HG03103 (cell line): ENCODE measurements at regions not wholly inside any gene's neighbourhood (a gene's known extent, or its start where the extent isn't known, plus 50 kb on each side); places are given as distances from the start of the nearest gene placed in this dataset.
"Not testable (repeated sequence)": the region's sequence is repeated elsewhere in the genome, so short reads cannot be mapped to it uniquely, and the experiment has no call there.

Experiments used
- ATAC-seq: cut with Tn5 transposase; IDR thresholded peaks from one replicate; pipeline ENCODE4 v1.9.1; 2021; ENCODE audit warnings: low read depth; ENCODE audit not compliant: unreplicated experiment

DNA sequence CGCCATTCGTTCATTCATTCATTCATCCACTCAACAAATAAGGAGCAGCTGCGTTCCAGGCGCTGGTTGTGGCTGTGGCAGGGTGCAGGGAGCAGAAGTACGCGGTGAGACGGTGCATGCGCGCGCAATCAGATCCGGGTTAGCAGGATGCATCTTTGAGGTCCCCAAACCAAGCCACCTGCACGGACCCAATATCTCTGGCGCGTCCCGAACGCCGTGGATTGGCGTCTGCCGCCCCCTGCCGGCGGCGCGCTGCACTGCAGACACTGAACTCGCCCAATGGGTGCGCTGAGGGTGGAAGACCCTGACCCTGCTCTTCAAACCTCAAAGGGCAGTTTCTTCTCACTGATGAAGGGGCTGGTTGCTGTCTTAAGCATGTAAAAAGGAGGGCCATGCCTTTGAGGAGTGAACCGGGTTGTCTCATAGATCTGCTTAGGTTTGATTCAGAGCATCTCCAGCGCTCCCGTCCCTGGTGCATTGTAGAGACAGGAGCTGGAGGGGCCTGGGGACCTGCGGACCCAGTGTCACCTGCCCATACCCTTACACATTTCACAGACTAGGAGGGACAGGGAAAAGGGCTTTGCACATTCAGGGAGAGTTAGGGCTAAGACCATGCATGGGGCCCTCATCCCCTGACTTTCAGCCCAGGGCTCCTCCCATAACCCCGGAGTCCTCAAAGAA is 102.5 kb downstream of the RAMP3 start:
- ATAC-seq: peak; percentile 53

GRCh38 chr7:45267262-45267661 is 109.7 kb downstream of the RAMP3 start:
- ATAC-seq: no peak

DNA sequence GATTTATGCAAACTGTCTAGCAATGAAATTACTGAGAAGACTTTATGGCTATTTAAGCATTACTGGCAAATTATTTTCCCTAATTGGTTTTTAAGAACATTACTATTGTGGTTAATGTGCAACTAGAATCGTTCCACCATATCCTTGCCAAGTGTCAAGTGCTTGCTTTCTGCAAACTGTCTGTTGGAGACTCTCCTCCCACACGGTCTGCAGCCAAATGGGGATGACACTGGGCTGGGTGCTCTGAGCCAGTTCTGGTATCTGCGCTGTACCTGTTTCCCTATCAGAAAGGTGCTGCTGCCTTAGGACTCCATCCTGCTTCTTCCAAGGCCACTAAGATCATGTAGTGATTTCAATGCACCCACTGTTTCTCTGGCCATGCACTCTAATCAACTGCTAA is 110.4 kb downstream of the RAMP3 start:
- no peak for ATAC-seq

GRCh38 chr7:45269192-45269591 is 111.6 kb downstream of the RAMP3 start:
- ATAC-seq: no peak

- ATAC-seq: no peak
Measured at GRCh38 chr7:45278763-45279398, 121.3 kb downstream of the RAMP3 start.

GRCh38 chr7:45289611-45290010 is 132.0 kb downstream of the RAMP3 start:
- not testable (repeated sequence) for ATAC-seq

DNA sequence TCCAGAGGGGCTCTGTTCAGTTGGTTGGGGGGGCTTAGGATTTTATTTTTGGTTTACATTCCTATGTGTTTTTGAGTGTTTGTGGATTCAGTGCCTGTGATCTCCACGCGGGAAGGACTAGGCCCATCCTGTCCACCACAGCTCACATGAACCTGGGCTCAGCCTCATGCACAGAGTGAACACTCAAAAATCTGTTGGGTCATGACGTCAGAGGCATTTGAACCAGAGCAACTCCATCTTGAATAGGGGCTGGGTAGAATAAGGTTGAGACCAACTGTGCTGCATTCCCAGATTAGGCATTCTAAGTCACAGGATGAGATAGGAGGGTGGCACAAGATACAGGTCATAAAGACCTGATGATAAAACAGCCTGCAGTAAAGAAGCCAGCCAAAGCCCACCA is 133.3 kb downstream of the RAMP3 start:
- ATAC-seq: no peak

GRCh38 chr7:45292481-45292880 is 134.9 kb downstream of the RAMP3 start:
- ATAC-seq: no peak

DNA sequence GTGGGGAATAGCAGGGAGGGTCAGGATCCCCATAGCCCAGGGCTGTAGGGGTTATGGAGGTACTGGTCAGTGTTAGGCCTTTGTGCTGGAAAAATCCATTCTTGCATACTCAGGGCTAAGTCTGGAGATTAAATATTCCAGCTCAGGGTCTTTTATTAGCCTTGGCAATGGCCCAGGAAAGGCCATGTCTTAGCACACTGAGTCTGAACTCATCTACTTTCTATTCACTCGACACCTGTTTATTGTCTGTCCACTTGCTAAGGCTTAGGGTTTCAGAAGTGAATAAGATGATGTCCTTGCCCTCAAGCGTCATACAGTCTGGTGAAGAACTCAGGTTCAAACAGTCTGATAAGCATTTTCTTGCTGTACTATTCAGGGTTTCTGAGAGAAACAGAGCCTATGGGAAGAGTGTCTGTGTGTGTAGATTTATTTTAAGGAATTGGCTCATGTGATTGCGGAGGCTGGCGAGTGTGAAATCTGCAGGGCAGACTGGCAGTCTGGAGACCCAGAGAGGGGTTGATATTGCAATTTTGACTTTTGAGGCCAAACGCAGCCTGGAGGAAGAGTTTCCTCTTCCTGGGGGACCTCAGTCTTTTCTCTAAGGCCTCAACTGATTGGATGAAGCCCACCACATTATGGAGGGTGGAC is 135.8 kb downstream of the RAMP3 start:
- ATAC-seq: no peak

DNA sequence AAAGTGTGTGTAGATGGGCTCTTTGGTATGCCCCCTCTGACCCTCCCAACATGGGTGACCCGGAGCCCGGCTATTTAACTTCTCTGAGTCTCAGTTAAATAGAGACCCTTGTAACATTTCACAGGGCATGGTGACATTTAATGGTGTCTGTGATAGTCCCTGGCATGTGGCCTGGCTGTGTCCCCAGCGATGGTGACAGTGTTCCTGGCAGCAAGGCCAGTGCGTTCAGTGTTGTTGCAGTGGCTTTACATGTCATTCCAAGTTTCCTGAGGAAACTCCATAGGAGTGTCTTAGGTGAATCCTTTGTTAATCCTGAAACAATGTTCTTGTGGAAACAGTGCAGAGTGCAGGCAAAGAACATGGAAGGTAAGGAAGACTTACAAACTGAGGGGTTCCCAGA is 137.0 kb downstream of the RAMP3 start:
- no peak for ATAC-seq

DNA sequence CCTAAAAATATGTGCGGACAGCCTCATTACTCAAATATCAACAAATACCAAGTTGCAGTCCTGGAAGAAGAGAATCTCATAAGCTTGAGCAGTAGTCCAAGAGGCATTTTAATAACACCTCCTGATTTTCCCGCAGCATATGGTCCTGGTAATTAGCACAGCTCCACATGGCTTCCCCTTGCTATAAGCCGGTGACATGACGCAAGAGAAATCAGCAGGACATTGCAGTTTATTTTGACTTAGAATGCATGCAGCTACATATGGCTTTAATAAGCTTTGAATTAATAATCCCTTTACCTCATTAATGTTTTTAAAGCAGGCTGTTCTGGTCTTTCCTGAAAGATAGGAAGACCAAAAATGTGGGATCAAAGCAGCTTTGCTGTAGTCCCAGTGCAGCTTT is 137.6 kb downstream of the RAMP3 start:
- no peak for ATAC-seq

GRCh38 chr7:45296748-45297147 is 139.2 kb downstream of the RAMP3 start:
- ATAC-seq: no peak

DNA sequence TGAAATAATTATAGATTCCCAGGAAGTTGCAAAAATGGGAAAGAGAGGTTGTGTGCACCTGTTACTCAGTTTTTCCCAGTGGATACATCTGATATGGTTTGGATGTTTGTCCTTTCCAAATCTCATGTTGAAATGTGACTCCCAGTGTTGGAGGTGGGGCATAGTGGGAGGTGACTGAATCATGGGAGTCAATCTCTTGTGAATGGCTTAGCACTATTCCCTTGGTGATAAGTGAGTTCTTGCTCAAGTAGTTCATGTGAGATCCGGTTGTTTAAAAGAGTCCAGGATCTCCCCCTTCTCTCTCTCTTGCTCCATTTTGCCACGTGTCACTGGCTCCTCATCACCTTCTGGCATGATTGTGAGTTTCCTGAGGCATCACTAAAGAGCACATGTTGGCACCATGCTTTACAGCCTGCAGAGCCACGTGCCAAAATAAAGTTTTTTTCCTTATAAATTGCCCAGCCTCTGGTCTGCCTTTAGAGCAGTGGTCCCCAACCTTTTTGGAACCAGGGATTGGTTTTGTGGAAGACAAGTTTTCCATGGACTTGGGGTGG is 149.2 kb downstream of the RAMP3 start:
- ATAC-seq: no peak

GRCh38 chr7:45311597-45311996 is 154.0 kb downstream of the RAMP3 start:
- no peak for ATAC-seq

- ATAC-seq: not testable (repeated sequence)
Measured at GRCh38 chr7:45315512-45315911, 157.9 kb downstream of the RAMP3 start.

DNA sequence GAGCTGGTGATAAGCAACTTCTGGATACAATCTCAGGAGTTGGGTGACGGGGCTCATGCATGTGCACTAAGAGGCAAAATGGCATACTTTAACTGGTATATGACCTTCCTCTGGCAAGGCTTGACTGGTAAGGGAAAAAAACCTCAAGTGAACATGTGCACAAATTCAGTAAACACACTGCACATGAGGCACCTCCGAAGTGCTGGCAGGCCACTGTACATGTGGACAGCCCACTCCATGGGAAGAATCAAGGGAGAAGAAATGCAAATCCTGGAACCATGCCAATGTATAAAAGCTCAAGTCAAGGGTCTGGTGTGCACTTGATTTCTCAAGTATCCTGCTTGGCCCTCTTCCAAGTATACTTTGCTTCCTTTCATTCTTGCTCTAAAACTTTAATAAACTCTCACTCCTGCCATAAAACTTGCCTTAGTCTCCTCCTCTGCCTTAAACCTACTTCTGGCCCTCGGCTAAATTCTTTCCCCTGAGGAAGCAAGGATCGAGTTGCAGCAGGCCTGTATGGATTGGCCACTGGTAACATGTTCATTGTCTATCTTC is 167.2 kb downstream of the RAMP3 start:
- no peak for ATAC-seq

DNA sequence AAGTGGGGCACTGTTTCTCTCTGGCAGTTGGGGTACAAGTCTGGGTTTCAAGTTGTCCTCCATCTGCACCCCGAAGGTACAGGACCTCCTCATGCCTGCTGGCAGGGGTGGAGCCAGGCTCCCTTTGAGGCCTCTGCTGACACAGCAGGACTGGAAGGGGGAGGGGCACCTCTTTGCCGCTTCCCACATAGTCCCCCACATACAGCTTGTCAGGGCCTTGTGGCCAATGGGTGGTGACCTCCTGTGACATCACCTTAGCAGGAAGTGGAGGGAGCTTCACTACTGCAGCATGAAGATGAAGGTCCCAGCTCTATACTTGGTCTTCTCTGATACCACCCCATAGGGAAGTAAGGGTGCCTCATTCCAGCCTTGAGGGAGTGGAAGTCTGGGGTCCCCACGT is 167.8 kb downstream of the RAMP3 start:
- ATAC-seq: no peak

- ATAC-seq: no peak
Measured at GRCh38 chr7:45328403-45328981, 170.9 kb downstream of the RAMP3 start.

GRCh38 chr7:45331563-45331962 is 174.0 kb downstream of the RAMP3 start:
- no peak for ATAC-seq

DNA sequence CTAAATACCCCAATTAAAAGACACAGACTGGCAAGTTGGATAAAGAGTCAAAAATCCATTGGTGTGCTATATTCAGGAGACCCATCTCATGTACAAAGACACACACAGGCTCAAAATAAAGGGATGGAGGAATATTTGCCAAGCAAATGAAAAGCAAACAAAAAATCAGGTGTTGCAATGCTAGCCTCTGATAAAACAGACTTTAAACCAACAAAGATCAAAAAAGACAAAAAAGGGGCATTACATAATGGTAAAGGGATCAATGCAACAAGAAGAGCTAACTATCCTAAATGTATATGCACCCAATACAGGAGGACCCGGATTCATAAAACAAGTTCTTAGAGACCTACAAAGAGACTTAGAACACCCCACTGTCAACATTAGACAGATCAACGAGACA is 177.4 kb downstream of the RAMP3 start:
- ATAC-seq: not testable (repeated sequence)

- no peak for ATAC-seq
Measured at GRCh38 chr7:45342236-45342635, 184.6 kb downstream of the RAMP3 start.
